ENCODE measurements at regions not wholly inside any gene's neighbourhood (a gene's known extent, or its start where the extent isn't known, plus 50 kb on each side); places are given as distances from the start of the nearest gene placed in this dataset.
"Not testable (repeated sequence)": the region's sequence is repeated elsewhere in the genome, so short reads cannot be mapped to it uniquely, and the experiment has no call there.

DNA sequence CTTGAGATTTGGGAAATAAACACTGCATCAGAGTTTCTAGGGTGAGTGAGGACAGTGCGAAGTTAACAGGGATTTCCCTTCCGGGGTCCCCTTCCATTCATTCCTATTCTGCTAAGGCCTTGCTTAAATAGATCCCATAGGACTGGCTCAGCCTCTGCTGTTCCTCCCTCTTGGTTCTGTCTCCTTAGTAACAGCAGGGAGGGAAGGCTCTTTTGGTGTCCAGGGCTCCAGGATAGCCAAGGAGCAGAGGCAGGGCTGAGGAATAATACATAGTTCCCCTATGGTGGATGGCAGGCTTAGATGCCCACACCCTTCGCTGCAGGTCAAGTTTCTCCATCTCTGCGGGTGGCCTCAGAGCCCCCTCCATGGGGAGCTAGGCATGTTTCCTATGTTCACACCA, 591.7 kb downstream of the ACTL7B start:
- Mint-ChIP-seq H3K27ac (no peak overlapping the region), H3K27me3 (no peaks in the 10 kb centered on the region), H3K36me3 (ENCODE audit: low read depth) (no peaks in the 10 kb centered on the region)

DNA sequence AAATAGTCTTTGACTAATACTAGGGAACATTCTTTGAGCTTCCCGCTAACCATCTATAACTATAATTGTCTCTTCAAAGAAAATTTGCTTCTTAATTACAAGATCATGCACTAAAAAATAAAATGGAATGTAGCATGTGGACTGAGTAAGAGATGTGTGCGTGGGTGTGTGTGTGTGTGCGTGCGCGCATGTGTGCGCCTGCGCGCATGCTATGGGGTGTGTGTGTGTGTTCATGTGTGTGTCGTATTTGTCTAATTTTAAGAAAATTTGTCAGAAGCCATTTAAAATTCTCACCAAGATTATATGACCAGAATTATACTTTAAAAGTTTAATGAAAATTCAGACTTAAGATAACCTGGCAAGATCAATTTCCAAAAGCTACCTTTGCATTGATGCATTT, 593.0 kb downstream of the ACTL7B start:
- H3K27ac Mint-ChIP-seq, result no peak overlapping the region
- H3K4me1 Mint-ChIP-seq, result no peaks in the 10 kb centered on the region
- no peaks in the 10 kb centered on the region for H3K36me3 Mint-ChIP-seq (ENCODE audit: low read depth)
- H3K4me3 Mint-ChIP-seq, result no peak overlapping the region
- no peaks in the 10 kb centered on the region for H3K9me3 Mint-ChIP-seq
- no peak for ATAC-seq
- no peak for DNase-seq
- H3K27me3 Mint-ChIP-seq, result no peaks in the 10 kb centered on the region

More for the DNA sequence above, 591.7 kb downstream of the ACTL7B start:
- Mint-ChIP-seq H3K4me3 (no peak overlapping the region), H3K4me1 (no peaks in the 10 kb centered on the region), H3K9me3 (no peaks in the 10 kb centered on the region)
- DNase-seq, result no peak
- ATAC-seq, result no peak

DNA sequence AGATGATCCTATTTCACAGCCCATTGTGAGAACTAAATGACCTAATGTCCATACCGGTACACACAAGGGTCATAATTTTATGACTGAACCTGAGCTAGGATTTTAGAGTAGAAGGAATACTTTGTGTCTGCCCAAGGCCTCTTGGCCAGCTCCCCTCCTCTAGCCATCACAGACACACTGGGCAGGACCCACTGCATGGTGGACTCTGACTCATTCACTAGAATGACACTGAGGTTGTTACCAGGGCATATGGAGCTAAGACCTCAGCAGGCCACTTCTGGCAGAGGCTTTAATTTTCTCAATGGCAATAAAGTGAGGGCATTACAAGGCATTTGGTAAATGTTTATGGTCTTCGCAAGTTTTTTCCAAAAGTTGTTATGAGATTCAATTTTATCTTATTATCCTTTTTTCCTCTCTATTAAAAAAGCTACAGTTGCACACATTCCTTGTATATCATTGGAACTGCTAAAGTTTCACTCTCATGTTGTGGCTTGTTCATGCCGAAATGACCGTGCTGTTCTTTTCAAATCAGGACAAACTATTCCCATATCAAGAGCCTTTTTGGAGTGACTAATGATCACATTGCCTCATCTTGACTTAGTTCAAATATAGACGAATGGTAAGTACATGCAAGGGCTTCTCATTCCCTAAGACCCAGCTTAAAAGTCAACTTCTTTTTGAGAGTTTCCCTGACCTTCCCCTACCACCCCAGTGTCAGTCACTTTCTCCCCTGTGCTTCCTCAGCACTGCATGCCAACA, 595.7 kb downstream of the ACTL7B start:
- no peaks in the 10 kb centered on the region for H3K27me3 Mint-ChIP-seq
- no peak for ATAC-seq
- no peaks in the 10 kb centered on the region for H3K4me1 Mint-ChIP-seq
- H3K9me3 Mint-ChIP-seq, result no peaks in the 10 kb centered on the region
- no peak overlapping the region for H3K4me3 Mint-ChIP-seq
- H3K27ac Mint-ChIP-seq, result no peak overlapping the region
- DNase-seq, result no peak
- no peaks in the 10 kb centered on the region for H3K36me3 Mint-ChIP-seq (ENCODE audit: low read depth)

DNA sequence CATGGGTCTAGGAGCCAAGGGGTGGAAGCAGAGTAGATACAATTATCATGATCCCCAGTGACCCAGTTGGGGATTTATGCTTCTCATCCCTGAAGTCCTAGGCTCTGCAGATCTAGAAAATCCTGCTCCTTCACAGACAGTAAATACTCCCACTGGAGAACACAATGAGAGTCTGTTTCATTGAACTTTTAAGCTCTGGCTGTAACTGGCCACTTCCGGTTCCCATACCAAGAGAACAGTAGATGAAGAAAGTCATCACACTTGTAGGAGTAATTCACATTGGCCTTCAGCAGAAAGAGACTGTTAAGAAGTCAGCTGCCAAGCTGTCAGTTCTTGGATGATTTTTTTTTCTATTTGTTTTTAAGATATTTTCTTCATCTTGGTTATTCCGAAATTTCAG, 597.1 kb downstream of the ACTL7B start:
- Mint-ChIP-seq H3K27ac (no peak overlapping the region), H3K4me3 (no peak overlapping the region), H3K9me3 (no peaks in the 10 kb centered on the region), H3K27me3 (no peaks in the 10 kb centered on the region), H3K4me1 (no peaks in the 10 kb centered on the region), H3K36me3 (ENCODE audit: low read depth) (no peaks in the 10 kb centered on the region)
- DNase-seq, result no peak
- ATAC-seq, result no peak

DNA sequence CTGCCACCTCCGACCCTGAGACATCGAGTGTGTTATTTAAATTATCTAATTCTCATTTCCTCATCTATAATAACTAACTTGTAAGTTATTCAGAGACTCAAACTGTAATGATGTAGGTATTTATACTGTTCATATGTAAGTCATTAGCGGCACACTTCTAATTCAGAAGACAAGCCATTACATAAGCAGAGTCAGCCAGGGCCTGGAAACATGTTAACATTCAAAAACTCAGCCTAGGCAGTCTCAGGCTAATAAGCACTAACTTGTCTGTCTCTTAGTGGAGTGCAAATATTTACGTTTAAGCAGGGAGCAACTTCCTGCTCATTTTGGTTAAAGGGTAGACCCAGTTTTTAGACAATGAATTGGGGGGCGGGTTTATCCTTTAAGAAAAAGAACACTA, 598.4 kb downstream of the ACTL7B start:
- Mint-ChIP-seq H3K9me3 (no peaks in the 10 kb centered on the region), H3K4me1 (no peaks in the 10 kb centered on the region), H3K4me3 (no peak overlapping the region), H3K27ac (no peak overlapping the region), H3K36me3 (ENCODE audit: low read depth) (no peaks in the 10 kb centered on the region), H3K27me3 (no peaks in the 10 kb centered on the region)
- no peak for ATAC-seq
- DNase-seq, result no peak

DNA sequence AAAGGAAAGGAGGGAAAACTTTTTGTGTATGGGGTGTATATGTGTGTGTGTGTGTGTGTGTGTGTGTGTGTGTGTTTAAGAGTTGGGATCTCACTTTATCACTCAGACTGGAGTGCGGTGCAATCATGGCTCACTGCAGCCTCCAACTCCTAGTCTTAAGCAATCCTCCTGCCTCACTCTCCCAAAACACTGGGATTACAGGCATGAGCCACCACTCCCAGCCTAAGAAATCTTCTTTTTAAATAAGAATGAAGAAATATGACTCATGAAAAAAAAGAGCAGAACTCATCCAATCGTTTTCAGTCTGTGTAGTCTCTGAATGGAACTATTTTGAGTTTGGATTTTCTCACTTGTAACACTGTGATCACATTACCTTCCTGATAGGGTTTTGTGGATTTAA, 601.5 kb downstream of the ACTL7B start:
- Mint-ChIP-seq H3K36me3 (ENCODE audit: low read depth) (no peaks in the 10 kb centered on the region), H3K9me3 (no peaks in the 10 kb centered on the region), H3K27me3 (no peaks in the 10 kb centered on the region), H3K4me1 (no peaks in the 10 kb centered on the region), H3K4me3 (no peak overlapping the region), H3K27ac (no peak overlapping the region)
- DNase-seq (no peak), ATAC-seq (no peak)

DNA sequence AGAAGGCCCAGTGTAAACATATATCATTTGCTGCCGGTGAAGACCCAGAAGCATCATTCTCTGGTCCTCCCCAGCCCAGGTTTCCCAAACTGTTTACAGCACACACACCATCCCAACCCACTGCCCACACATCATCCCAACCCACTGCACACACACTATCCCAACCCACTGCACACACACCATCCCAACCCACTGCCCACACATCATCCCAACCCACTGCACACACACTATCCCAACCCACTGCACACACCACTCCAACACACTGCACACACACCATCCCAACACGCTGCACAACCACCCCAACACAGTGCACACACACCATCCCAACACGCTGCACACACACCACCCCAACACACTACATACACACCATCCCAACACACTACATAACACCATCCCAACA, 608.4 kb downstream of the ACTL7B start:
- not testable (repeated sequence) for H3K4me1 Mint-ChIP-seq; H3K27me3 Mint-ChIP-seq; H3K9me3 Mint-ChIP-seq; H3K4me3 Mint-ChIP-seq; H3K27ac Mint-ChIP-seq; H3K36me3 Mint-ChIP-seq (ENCODE audit: low read depth); DNase-seq; ATAC-seq

DNA sequence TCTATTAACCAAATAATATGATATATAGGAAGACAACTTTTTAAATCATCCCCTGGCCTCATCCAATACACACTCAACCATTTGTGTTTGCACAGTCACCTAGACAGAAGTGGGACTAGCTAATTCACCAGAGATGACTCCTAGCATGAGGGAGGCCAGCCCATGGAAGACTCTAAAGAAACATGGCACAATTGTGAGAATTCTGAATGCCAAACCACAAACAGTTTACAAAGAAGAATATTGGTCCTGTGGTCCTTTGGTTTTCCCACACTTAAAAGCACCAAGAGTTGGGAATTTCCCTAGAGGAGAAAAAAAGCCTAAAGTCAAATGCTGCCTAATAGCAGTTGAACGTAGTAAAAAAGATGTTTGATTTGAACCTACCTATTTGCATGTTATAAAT, 609.9 kb downstream of the ACTL7B start:
- no peak overlapping the region for H3K27ac Mint-ChIP-seq
- no peak for ATAC-seq
- no peaks in the 10 kb centered on the region for H3K4me1 Mint-ChIP-seq
- no peak overlapping the region for H3K4me3 Mint-ChIP-seq
- no peaks in the 10 kb centered on the region for H3K36me3 Mint-ChIP-seq (ENCODE audit: low read depth)
- DNase-seq, result no peak
- no peaks in the 10 kb centered on the region for H3K9me3 Mint-ChIP-seq
- H3K27me3 Mint-ChIP-seq, result no peaks in the 10 kb centered on the region

DNA sequence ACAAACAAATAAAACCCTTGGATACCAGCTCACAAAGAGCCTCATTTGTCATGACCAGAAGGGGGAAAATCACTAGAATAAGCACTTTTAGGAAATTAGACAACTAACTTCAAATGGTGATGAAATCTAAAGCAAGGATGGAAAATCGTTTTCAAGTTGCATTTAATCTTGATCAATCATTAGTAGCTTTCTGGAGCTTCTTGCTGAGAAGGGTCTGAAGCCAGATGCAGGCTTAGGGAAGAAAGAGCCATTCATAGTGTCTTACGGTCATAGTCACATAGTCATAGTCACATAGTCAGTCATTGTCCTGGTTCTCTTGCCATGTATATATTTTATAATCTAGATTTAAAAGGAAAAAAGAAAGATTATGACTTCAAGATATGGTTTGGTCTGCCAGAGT, 610.5 kb downstream of the ACTL7B start:
- H3K9me3 Mint-ChIP-seq, result no peaks in the 10 kb centered on the region
- DNase-seq, result no peak
- H3K4me3 Mint-ChIP-seq, result no peak overlapping the region
- H3K36me3 Mint-ChIP-seq (ENCODE audit: low read depth), result no peaks in the 10 kb centered on the region
- H3K27me3 Mint-ChIP-seq, result peaks cover 2% of the 10 kb centered on the region
- ATAC-seq, result no peak
- no peaks in the 10 kb centered on the region for H3K4me1 Mint-ChIP-seq
- no peak overlapping the region for H3K27ac Mint-ChIP-seq

DNA sequence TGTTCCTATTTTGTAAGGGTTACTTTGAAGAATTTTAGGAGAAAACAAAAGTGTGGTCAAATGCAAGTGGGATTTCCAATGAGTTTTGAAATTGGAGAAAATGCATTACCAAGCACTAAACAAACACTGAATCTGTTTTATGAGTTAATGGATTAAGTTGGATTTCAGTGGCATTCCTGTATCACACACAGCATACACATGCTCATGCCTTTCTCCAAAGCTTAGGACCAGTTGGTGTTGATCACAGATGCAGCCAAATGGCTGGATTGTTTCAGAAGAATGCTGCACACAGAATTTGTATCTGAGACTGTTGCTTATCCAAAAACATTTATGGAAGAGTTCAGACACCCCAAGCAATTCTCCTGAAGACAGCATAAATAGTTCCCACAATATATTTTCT, 611.1 kb downstream of the ACTL7B start:
- Mint-ChIP-seq H3K9me3 (no peaks in the 10 kb centered on the region), H3K36me3 (ENCODE audit: low read depth) (no peaks in the 10 kb centered on the region), H3K27me3 (peaks cover 2% of the 10 kb centered on the region), H3K4me1 (no peaks in the 10 kb centered on the region), H3K27ac (no peak overlapping the region), H3K4me3 (no peak overlapping the region)
- no peak for ATAC-seq
- no peak for DNase-seq

DNA sequence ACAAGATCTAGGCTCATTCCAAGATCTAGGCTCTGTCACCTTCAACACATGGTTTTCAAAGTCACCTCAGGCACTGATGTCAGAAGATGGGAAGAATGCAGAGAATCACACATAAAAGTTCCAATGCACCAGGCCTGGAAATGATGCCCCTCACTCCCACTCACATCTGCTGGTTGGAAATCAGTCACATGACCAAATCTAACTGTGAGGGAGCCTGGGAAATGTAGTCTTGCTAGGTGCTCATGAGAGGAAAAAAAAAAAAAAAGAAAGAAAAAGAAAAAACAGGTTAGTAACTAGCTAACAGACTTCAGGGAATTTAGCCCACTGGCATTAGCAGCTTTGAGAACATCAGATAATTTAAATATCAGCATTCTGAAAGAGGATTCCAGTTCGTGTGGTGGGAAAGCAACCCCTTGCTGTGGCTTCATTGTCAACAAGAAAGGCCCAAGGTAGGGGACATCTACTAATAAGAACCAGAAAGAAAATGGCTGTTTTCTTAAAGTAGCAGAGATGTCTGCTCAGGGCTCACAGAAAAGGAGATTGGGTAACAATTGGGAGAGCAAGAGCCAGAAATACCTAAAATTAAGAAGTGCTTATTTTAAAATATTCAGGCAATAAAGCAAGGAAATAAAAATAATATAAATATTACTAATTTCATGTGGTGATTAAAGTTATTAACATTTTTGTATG, 614.3 kb downstream of the ACTL7B start:
- H3K27me3 Mint-ChIP-seq, result peaks cover 2% of the 10 kb centered on the region
- peaks cover 5% of the 10 kb centered on the region for H3K9me3 Mint-ChIP-seq
- H3K36me3 Mint-ChIP-seq (ENCODE audit: low read depth), result no peaks in the 10 kb centered on the region
- DNase-seq (no peak), ATAC-seq (no peak)
- no peaks in the 10 kb centered on the region for H3K4me1 Mint-ChIP-seq
- H3K27ac Mint-ChIP-seq, result no peak overlapping the region
- no peak overlapping the region for H3K4me3 Mint-ChIP-seq

DNA sequence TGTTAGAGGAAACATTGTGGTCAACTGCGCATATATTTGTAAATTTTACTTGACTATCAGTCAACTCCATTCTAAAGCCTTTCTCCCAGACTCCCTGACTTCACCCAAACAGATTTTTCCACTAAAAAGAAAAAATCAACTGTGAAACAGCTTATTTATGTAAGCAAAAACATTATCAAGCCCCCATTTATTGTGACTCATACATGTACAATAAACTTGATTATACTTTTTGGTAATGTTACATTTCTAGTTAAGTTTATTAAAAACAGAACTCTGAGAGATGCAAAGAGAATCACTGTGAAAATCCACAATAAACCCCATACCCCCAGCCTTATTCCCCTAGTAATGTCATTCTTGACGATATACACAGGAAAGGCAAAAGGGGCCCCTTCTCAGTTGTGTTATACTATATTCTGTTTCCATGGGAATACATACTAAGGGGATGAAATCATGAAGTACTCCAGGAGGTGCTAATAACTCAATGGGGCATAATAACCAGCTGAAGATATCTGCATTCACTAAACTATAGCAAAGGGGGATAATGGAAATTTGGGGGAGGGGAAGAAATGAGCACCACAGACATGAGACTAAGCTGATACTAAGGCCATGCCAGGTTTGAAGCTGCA, 616.0 kb downstream of the ACTL7B start:
- Mint-ChIP-seq H3K27ac (no peak overlapping the region), H3K4me3 (no peak overlapping the region), H3K36me3 (ENCODE audit: low read depth) (no peaks in the 10 kb centered on the region), H3K9me3 (peaks cover 5% of the 10 kb centered on the region), H3K4me1 (no peaks in the 10 kb centered on the region), H3K27me3 (peaks cover 2% of the 10 kb centered on the region)
- ATAC-seq (no peak), DNase-seq (no peak)

DNA sequence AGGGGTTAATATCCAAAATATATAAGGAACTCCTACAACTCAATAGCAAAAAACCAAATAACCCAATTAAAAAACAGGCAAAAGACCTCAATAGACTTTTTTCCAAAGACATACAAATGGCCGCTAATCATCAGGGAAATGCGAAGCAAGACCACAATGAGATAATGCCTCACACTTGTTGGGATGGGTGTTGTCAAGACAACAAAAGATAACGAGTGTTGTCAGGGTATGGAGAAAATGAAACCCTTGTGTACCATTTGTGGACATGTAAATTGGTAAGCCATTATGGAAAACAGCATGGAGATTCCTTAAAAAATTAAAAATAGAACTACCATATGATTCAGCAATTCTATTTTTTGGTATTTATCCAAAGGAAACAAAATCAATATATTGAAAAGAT, 620.2 kb downstream of the ACTL7B start:
- H3K36me3 Mint-ChIP-seq (ENCODE audit: low read depth), result no peaks in the 10 kb centered on the region
- DNase-seq, result no peak
- no peak for ATAC-seq
- no peaks in the 10 kb centered on the region for H3K4me1 Mint-ChIP-seq
- H3K27ac Mint-ChIP-seq, result no peak overlapping the region
- no peak overlapping the region for H3K4me3 Mint-ChIP-seq
- peaks cover 18% of the 10 kb centered on the region for H3K9me3 Mint-ChIP-seq
- H3K27me3 Mint-ChIP-seq, result peaks cover 2% of the 10 kb centered on the region

DNA sequence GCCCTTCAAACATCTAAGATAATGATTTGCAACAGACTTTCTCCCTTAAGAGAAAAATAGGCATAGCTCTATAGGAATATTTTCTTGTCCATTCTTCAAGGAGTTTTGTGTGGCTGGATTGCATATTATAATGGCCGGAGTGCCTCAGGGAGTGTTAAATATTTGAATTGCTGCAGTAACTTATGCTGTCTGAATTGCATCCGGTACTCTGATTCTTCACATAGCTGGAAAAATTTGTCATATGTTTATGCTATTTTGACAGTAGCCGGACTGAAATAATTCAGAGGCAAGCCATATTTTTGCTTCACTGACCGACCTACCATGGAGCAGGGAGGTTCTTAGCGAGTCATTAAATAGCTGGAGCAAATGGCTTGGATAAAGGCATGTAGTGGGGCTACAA, 621.0 kb downstream of the ACTL7B start:
- no peaks in the 10 kb centered on the region for H3K27me3 Mint-ChIP-seq
- H3K4me1 Mint-ChIP-seq, result no peaks in the 10 kb centered on the region
- H3K36me3 Mint-ChIP-seq (ENCODE audit: low read depth), result no peaks in the 10 kb centered on the region
- no peak for DNase-seq
- H3K27ac Mint-ChIP-seq, result no peak overlapping the region
- H3K4me3 Mint-ChIP-seq, result no peak overlapping the region
- no peak for ATAC-seq
- H3K9me3 Mint-ChIP-seq, result peaks cover 23% of the 10 kb centered on the region

DNA sequence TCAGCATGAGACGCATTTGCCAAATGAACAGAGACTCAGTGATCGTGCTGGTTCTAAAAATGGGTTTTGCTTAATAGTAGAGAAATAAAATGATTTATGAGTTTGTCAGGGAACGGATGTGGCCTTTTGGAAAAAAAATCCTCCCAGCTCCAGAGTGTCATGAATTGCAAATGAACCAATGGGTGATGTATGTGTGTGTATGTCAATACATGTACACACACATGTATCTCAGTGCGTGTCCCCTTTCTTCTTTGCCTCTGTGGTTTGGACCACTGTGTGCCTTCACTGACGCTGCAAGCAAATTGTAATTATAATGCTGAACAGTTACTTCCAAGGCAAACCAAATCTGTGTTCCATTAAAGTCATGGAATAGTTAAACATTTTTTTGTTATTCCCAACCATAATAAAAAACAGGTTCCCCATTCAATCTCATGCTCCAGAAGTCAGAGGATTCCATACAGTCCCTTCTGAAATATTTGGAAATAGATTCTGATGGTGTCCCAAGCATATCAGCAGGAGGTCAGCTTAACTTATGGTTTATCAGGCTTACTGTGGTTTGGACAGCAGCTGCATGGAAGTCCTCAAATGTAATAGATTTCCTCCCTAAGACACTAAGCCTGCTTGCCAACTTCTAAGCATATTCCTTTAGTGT, 630.5 kb downstream of the ACTL7B start:
- ATAC-seq, result no peak
- Mint-ChIP-seq H3K4me1 (no peaks in the 10 kb centered on the region), H3K4me3 (no peak overlapping the region), H3K36me3 (ENCODE audit: low read depth) (no peaks in the 10 kb centered on the region), H3K27me3 (no peaks in the 10 kb centered on the region), H3K9me3 (peaks cover 10% of the 10 kb centered on the region), H3K27ac (no peak overlapping the region)
- DNase-seq, result no peak
